ENCODE measurements at regions not wholly inside any gene's neighbourhood (a gene's known extent, or its start where the extent isn't known, plus 50 kb on each side); places are given as distances from the start of the nearest gene placed in this dataset.

- H3K9me3 Mint-ChIP-seq = no peaks in the 10 kb centered on the region
- H3K27ac Mint-ChIP-seq = no peak overlapping the region
- H3K27me3 Mint-ChIP-seq (ENCODE audit: low read depth) = no peaks in the 10 kb centered on the region
- H3K4me3 Mint-ChIP-seq = no peak overlapping the region
- H3K4me1 Mint-ChIP-seq = peaks cover 26% of the 10 kb centered on the region
- no peaks in the 10 kb centered on the region for H3K36me3 Mint-ChIP-seq
- no peak for TF ChIP-seq CTCF (IDR thresholded peaks at IDR 0.05; ENCODE audit: unreplicated experiment)
- DNase-seq (ENCODE audit: low spot score in 2 of 2, unreplicated experiment in 2 of 2) = no peak
Observed at GRCh38 chr18:56381196-56381595, 257.2 kb downstream of the TXNL1 start.

- H3K36me3 Mint-ChIP-seq = no peaks in the 10 kb centered on the region
Observed at GRCh38 chr18:56380685-56381084, 257.7 kb downstream of the TXNL1 start.

GRCh38 chr18:56379256-56379655 is 259.1 kb downstream of the TXNL1 start:
- Mint-ChIP-seq H3K27ac (no peak overlapping the region), H3K36me3 (no peaks in the 10 kb centered on the region), H3K4me1 (peaks cover 32% of the 10 kb centered on the region), H3K9me3 (no peaks in the 10 kb centered on the region), H3K27me3 (ENCODE audit: low read depth) (no peaks in the 10 kb centered on the region), H3K4me3 (no peak overlapping the region)
- no peak for DNase-seq (ENCODE audit: low spot score in 2 of 2, unreplicated experiment in 2 of 2)
- no peak for TF ChIP-seq CTCF (IDR thresholded peaks at IDR 0.05; ENCODE audit: unreplicated experiment)

More at GRCh38 chr18:56380685-56381084, 257.7 kb downstream of the TXNL1 start:
- no peak for TF ChIP-seq CTCF (IDR thresholded peaks at IDR 0.05; ENCODE audit: unreplicated experiment)
- Mint-ChIP-seq H3K9me3 (no peaks in the 10 kb centered on the region), H3K4me1 (peaks cover 31% of the 10 kb centered on the region), H3K27me3 (ENCODE audit: low read depth) (no peaks in the 10 kb centered on the region), H3K4me3 (no peak overlapping the region), H3K27ac (no peak overlapping the region)
- DNase-seq (ENCODE audit: low spot score in 2 of 2, unreplicated experiment in 2 of 2) = no peak

- DNase-seq (ENCODE audit: low spot score in 2 of 2, unreplicated experiment in 2 of 2) = no peak
- H3K4me1 Mint-ChIP-seq = peaks cover 30% of the 10 kb centered on the region
- no peak for TF ChIP-seq CTCF (IDR thresholded peaks at IDR 0.05; ENCODE audit: unreplicated experiment)
Observed at GRCh38 chr18:56377231-56377630, 261.2 kb downstream of the TXNL1 start.

GRCh38 chr18:56374007-56374655 is 264.3 kb downstream of the TXNL1 start:
- Mint-ChIP-seq H3K9me3 (no peaks in the 10 kb centered on the region), H3K4me3 (no peak overlapping the region), H3K36me3 (no peaks in the 10 kb centered on the region), H3K27me3 (ENCODE audit: low read depth) (no peaks in the 10 kb centered on the region), H3K4me1 (peaks cover 25% of the 10 kb centered on the region), H3K27ac (no peak overlapping the region)
- DNase-seq (ENCODE audit: low spot score in 2 of 2, unreplicated experiment in 2 of 2) = no peak
- no peak for TF ChIP-seq CTCF (IDR thresholded peaks at IDR 0.05; ENCODE audit: unreplicated experiment)

More at GRCh38 chr18:56377231-56377630, 261.2 kb downstream of the TXNL1 start:
- Mint-ChIP-seq H3K36me3 (no peaks in the 10 kb centered on the region), H3K27ac (peak overlapping the region; percentile 67), H3K9me3 (no peaks in the 10 kb centered on the region), H3K4me3 (no peak overlapping the region), H3K27me3 (ENCODE audit: low read depth) (no peaks in the 10 kb centered on the region)
